ENCODE measurements at regions not wholly inside any gene's neighbourhood (a gene's known extent, or its start where the extent isn't known, plus 50 kb on each side); places are given as distances from the start of the nearest gene placed in this dataset.

GRCh38 chr21:22438428-22439086 lies 1440.3 kb downstream of the NCAM2 start:
- DNase-seq, result no peak

GRCh38 chr21:22444990-22445389 lies 1446.8 kb downstream of the NCAM2 start:
- DNase-seq, result no peak

GRCh38 chr21:22450507-22450906 lies 1452.3 kb downstream of the NCAM2 start:
- no peak for DNase-seq

- DNase-seq, result no peak
These were observed 1458.0 kb downstream of the NCAM2 start for GRCh38 chr21:22456241-22456640.

- DNase-seq, result no peak
These were observed 1470.7 kb downstream of the NCAM2 start for GRCh38 chr21:22468893-22469292.

GRCh38 chr21:22474403-22474802 lies 1476.2 kb downstream of the NCAM2 start:
- DNase-seq, result no peak

- no peak for DNase-seq
These were observed 1478.0 kb downstream of the NCAM2 start for GRCh38 chr21:22476214-22476613.

GRCh38 chr21:22476726-22477646 lies 1478.8 kb downstream of the NCAM2 start:
- DNase-seq, result no peak

- no peak for DNase-seq
These were observed 1491.8 kb downstream of the NCAM2 start for GRCh38 chr21:22490049-22490448.

- no peak for DNase-seq
These were observed 1518.0 kb downstream of the NCAM2 start for GRCh38 chr21:22516230-22516629.

- DNase-seq, result no peak
These were observed 1537.4 kb downstream of the NCAM2 start for GRCh38 chr21:22535630-22536029.

- no peak for DNase-seq
These were observed 1538.3 kb downstream of the NCAM2 start for GRCh38 chr21:22536509-22536908.

GRCh38 chr21:22544747-22545146 lies 1546.5 kb downstream of the NCAM2 start:
- no peak for DNase-seq

GRCh38 chr21:22552390-22552789 lies 1554.2 kb downstream of the NCAM2 start:
- no peak for DNase-seq

- DNase-seq, result no peak
These were observed 1556.6 kb downstream of the NCAM2 start for GRCh38 chr21:22554690-22555316.

- no peak for DNase-seq
These were observed 1558.6 kb downstream of the NCAM2 start for GRCh38 chr21:22556829-22557228.

- no peak for DNase-seq
These were observed 1563.7 kb downstream of the NCAM2 start for GRCh38 chr21:22561946-22562345.

- no peak for DNase-seq
These were observed 1575.6 kb downstream of the NCAM2 start for GRCh38 chr21:22573834-22574233.

GRCh38 chr21:22575165-22575584 lies 1577.0 kb downstream of the NCAM2 start:
- no peak for DNase-seq

- DNase-seq, result no peak
These were observed 1581.5 kb downstream of the NCAM2 start for GRCh38 chr21:22579741-22580140.

- DNase-seq, result no peak
These were observed 1583.8 kb downstream of the NCAM2 start for GRCh38 chr21:22582026-22582425.

- no peak for DNase-seq
These were observed 1586.1 kb downstream of the NCAM2 start for GRCh38 chr21:22584308-22584707.

- DNase-seq, result no peak
These were observed 1587.3 kb downstream of the NCAM2 start for GRCh38 chr21:22585558-22585957.
